Mesodermal cell (in vitro differentiated cells): ENCODE measurements at regions not wholly inside any gene's neighbourhood (a gene's known extent, or its start where the extent isn't known, plus 50 kb on each side); places are given as distances from the start of the nearest gene placed in this dataset.

ENCODE experiments used
- H3K27ac ChIP-seq: 2 replicates; pipeline ENCODE4 v1.7.0; 2013; ENCODE audit warnings: mild to moderate bottlenecking, low read depth, low read length, moderate library complexity; ENCODE audit not compliant: severe bottlenecking
- H3K36me3 ChIP-seq: 2 replicates; pipeline ENCODE4 v1.7.1; 2013; ENCODE audit warnings: mild to moderate bottlenecking, low read length, moderate library complexity; ENCODE audit not compliant: control insufficient read depth, insufficient read depth
- H3K4me1 ChIP-seq: one replicate; pipeline ENCODE4 v1.7.1; 2013; ENCODE audit warnings: mild to moderate bottlenecking, low read length; ENCODE audit not compliant: insufficient read depth, control insufficient read depth, poor library complexity, severe bottlenecking
- H3K4me3 ChIP-seq: 2 replicates; pipeline ENCODE4 v1.7.0; 2013; ENCODE audit warnings: low read length, control low read depth, mild to moderate bottlenecking; ENCODE audit not compliant: insufficient read depth, poor library complexity, severe bottlenecking; ENCODE audit errors: extremely low read depth
- H3K9me3 ChIP-seq: 2 replicates; pipeline ENCODE4 v1.7.1; 2013; ENCODE audit warnings: mild to moderate bottlenecking, low read length, moderate library complexity; ENCODE audit not compliant: control insufficient read depth
- WGBS, 2 experiments: methylation state at CpG; one replicate each; pipeline ENCODE4 v1.1.5; 2013; ENCODE audit warnings: missing lambda C conversion rate in 2 of 2; ENCODE audit not compliant: insufficient coverage in 2 of 2; 5-methylcytosine and 5-hydroxymethylcytosine counted together

DNA sequence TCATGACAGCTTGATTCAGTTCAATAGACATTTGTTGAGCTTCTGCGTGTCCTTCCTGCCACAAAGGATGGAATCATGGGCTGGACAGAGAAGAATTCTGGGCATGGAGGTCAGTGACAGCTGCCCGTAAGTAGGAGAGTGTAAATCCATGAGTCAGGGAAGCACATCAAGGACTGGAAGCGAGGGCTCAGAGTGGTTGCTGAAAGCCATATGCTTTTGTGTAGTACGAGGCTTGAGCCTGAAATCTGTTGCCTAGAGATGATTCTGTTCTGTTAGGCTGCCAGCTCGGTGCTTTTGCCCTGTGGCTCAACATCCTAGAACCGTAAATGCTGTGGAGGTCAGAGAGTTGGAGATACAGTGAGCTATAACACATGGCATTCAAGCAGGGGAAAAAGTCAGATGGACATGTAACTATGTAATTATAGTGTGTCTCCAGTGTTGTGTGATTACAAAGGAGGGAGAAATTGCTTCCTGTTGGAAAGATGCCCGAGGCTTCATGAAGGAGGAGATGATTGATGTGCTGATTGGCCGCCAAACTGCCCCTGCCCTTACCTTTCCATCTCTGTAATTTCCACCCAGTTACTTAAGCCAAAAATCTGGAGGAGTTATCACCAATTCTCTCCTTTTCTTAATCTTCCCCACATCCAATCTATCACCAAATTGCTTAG lies 92.8 kb upstream of the CACNA1E start:
- no peak overlapping the region for H3K27ac ChIP-seq
- H3K4me1 ChIP-seq: peaks cover 4% of the 10 kb centered on the region
- H3K9me3 ChIP-seq: no peaks in the 10 kb centered on the region
- no peak overlapping the region for H3K4me3 ChIP-seq
- 86 to 91% methylated on average over 6 of the region's 8 CpGs for WGBS, 2 experiments
- H3K36me3 ChIP-seq: no peaks in the 10 kb centered on the region

- Histone ChIP-seq H3K4me3 (no peak overlapping the region), H3K36me3 (no peaks in the 10 kb centered on the region), H3K27ac (no peak overlapping the region), H3K4me1 (peaks cover 4% of the 10 kb centered on the region), H3K9me3 (no peaks in the 10 kb centered on the region)
- 14 to 100% methylated on average over 1 of the region's 5 CpGs for WGBS, 2 experiments
Measured at GRCh38 chr1:181391301-181391900, 91.9 kb upstream of the CACNA1E start.

- H3K4me1 ChIP-seq: peaks cover 4% of the 10 kb centered on the region
- WGBS, 2 experiments: 83 to 100% methylated on average over 1 of the region's 1 CpG
Measured at GRCh38 chr1:181392133-181392532, 91.2 kb upstream of the CACNA1E start.

DNA sequence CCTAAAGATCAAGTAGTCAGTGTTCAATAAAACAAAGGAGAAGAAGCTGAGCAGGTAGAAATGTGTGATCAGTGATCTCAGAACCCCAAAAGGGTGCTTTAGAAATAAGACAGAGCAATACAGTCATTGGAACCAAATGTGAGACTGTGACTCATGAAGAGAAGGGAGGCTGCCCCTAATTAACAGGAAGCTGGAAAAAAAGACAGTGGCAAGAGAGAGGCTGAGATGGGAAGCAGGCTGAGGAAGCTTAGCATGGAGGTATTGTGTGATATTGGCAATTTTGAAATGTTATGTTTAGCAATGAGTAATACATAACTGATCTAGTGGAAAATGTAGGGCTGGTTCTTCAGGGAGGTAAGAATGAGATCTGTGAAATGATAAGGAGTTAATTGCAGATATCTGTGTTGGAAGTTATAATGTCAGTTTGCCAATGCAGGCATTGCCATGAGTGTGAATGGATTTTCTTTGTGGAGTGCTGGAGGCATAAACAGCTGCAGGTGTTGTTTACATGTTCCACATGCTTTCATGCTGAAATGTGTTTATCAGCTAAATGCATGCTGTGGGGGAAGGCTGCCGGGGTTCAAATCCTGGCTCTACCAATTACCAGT lies 90.6 kb upstream of the CACNA1E start:
- no peaks in the 10 kb centered on the region for H3K9me3 ChIP-seq
- H3K27ac ChIP-seq: no peak overlapping the region
- H3K4me1 ChIP-seq: peaks cover 4% of the 10 kb centered on the region
- no peaks in the 10 kb centered on the region for H3K36me3 ChIP-seq
- H3K4me3 ChIP-seq: no peak overlapping the region
- 100% methylated on average over 1 of the region's 1 CpG; no CpG with 5 or more reads in 1 of the 2 experiments for WGBS, 2 experiments

More at GRCh38 chr1:181392133-181392532, 91.2 kb upstream of the CACNA1E start:
- no peak overlapping the region for H3K4me3 ChIP-seq
- H3K9me3 ChIP-seq: no peaks in the 10 kb centered on the region
- no peaks in the 10 kb centered on the region for H3K36me3 ChIP-seq
- H3K27ac ChIP-seq: no peak overlapping the region

DNA sequence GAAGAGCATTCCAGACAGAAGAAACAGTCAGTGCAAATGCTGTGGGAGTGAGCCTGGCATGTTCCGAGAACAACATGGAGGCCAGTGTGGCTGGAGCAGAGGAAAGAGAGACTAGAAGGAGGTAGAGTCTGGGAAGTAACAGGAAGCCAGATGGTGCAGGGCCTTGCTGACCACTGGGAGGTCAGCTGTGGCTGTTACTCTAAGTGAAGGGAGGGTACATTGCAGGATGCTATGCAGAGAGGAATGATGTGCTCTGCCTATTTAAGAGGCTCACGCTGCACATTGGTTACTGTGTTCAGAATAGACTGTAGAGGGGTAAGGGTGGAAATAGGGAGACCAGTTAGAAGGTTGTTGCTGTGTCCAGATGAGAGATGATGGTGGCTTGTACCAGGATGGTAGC lies 88.6 kb upstream of the CACNA1E start:
- H3K4me3 ChIP-seq: no peak overlapping the region
- 87 to 100% methylated on average over 2 of the region's 2 CpGs for WGBS, 2 experiments
- no peaks in the 10 kb centered on the region for H3K9me3 ChIP-seq

DNA sequence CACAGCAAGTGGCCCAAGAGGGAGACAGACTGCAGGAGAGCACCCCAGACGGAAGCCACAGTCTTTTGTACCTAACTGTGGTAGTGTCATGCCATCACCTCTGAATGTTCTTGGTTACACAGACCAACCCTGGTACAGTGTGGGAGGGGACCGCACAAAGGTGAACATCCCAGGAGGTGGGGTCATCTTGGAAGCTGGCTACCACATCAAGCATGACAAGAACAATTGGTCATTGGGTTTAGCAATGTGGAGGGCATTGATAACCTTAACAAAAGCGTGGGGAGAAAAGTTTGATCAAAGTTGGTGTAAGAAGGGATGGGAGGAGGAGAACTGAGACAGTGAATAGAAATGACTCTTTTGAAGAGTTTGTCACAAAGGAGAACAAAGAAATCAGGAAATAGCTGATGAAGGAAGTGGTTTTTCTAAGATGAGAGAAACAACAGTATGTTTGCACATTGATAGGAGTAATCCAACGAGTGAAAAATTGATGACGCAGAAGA lies 87.1 kb upstream of the CACNA1E start:
- no peak overlapping the region for H3K27ac ChIP-seq
- H3K9me3 ChIP-seq: no peaks in the 10 kb centered on the region
- no peak overlapping the region for H3K4me3 ChIP-seq
- peaks cover 4% of the 10 kb centered on the region for H3K4me1 ChIP-seq
- WGBS, 2 experiments: 82 to 96% methylated on average over 4 of the region's 5 CpGs
- H3K36me3 ChIP-seq: no peaks in the 10 kb centered on the region

More for the DNA sequence above, 88.6 kb upstream of the CACNA1E start:
- Histone ChIP-seq H3K36me3 (no peaks in the 10 kb centered on the region), H3K27ac (no peak overlapping the region), H3K4me1 (peaks cover 4% of the 10 kb centered on the region)

DNA sequence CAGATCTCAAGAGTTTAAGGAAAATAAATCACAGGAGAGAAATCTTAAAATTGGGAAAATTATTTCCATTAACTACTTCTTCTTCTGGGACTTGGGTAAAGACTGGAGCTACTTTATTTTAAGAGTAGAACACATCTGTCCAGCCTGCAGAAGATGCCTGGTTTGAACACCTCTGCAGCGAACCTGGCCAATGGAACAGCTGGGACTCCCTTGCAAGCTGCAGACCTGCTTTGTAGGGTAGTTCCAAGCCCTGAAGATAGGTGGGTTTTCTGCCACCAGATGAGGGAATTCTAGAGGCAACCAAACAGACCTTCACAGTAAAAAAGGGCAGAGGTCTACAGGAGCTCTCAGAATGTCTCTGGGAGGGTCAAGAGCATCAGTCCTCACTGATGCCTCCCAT lies 86.5 kb upstream of the CACNA1E start:
- no peaks in the 10 kb centered on the region for H3K9me3 ChIP-seq
- no peaks in the 10 kb centered on the region for H3K36me3 ChIP-seq
- peaks cover 4% of the 10 kb centered on the region for H3K4me1 ChIP-seq
- WGBS, 2 experiments: 100% methylated on average over 1 of the region's 1 CpG; no CpG with 5 or more reads in 1 of the 2 experiments
- no peak overlapping the region for H3K4me3 ChIP-seq
- no peak overlapping the region for H3K27ac ChIP-seq

GRCh38 chr1:181397845-181398244 lies 85.5 kb upstream of the CACNA1E start:
- Histone ChIP-seq H3K9me3 (no peaks in the 10 kb centered on the region), H3K4me3 (no peak overlapping the region), H3K27ac (no peak overlapping the region), H3K4me1 (peaks cover 3% of the 10 kb centered on the region), H3K36me3 (no peaks in the 10 kb centered on the region)
- 63 to 86% methylated on average over 3 of the region's 3 CpGs for WGBS, 2 experiments

DNA sequence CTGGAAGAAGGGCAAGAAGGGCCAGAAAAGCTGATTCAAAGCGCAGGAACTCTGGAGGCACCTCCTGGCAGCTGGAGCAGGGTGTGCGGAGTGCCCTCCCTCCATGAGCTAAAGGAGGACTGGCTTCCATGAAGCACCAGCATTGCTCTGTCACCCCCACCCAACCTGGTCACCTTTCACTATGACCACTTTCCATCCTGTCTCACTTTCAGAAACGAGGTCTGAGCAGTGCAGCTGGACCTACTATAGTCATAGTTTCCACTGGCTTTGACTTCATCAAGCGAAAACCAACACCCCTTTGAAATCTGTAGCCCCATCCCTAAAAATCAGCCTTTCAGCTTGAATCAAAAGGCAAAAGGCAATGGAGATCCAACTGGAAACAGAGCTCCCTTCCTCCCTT lies 84.8 kb upstream of the CACNA1E start:
- Histone ChIP-seq H3K27ac (no peak overlapping the region), H3K4me3 (no peak overlapping the region), H3K4me1 (no peaks in the 10 kb centered on the region), H3K36me3 (no peaks in the 10 kb centered on the region), H3K9me3 (no peaks in the 10 kb centered on the region)
- WGBS, 2 experiments: 89 to 91% methylated on average over 3 to 4 of the region's 4 CpGs

DNA sequence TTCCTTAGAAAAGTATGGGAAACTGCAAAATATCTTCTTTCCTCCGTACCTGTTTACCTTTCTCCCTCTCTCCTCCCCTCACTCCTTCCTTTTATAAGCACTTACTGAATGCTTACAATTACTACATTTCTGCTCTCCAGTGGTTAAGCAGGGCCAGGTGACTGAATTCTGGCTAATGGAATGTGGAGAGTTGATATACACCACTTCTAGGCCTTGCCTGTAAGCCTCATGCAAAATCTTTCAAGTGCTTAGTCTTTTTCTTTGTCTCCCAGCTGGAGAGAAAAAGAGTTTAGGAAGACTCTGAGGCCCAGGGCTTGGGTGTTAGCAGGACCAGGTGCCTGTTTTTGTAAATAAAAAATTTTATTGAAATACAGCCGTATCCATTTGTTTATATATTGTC lies 77.7 kb upstream of the CACNA1E start:
- Histone ChIP-seq H3K36me3 (no peaks in the 10 kb centered on the region), H3K27ac (no peak overlapping the region), H3K4me1 (no peaks in the 10 kb centered on the region), H3K4me3 (no peak overlapping the region), H3K9me3 (no peaks in the 10 kb centered on the region)
- no CpG with 5 or more reads among the region's 2 CpGs for WGBS, 2 experiments

DNA sequence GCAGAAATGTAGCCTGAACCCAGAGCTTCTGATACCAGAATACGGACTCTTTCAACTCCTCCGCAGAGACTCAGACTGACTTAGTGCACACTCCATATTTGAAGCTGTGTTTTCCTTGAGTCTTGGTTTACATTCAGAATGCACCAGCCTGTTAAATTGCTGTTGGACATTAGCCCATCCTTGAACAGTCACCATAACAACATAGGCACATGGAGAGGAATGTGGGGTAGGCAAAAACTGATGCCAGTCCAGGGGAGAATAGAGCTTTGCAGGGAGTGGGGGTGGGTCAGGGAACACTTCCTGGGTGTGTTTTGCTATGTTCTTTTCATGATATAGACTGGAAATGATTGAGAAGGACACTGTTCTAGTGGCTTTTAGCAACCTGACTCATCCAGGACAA lies 76.3 kb upstream of the CACNA1E start:
- no peaks in the 10 kb centered on the region for H3K36me3 ChIP-seq
- H3K27ac ChIP-seq: no peak overlapping the region
- no peaks in the 10 kb centered on the region for H3K4me1 ChIP-seq
- WGBS, 2 experiments: 85 to 100% methylated on average over 2 of the region's 2 CpGs
- no peaks in the 10 kb centered on the region for H3K9me3 ChIP-seq
- H3K4me3 ChIP-seq: no peak overlapping the region
